Nephron progenitor cell (in vitro differentiated cells): ENCODE measurements at regions not wholly inside any gene's neighbourhood (a gene's known extent, or its start where the extent isn't known, plus 50 kb on each side); places are given as distances from the start of the nearest gene placed in this dataset.

Experiments used
- DNase-seq: peaks from one replicate; pipeline ENCODE4 v3.0.0; 2021
- H3K27ac Mint-ChIP-seq: 2 replicates; pipeline ENCODE4 v1.8.0; 2021; ENCODE audit warnings: mild to moderate bottlenecking, moderate library complexity, mixed read lengths
- H3K27me3 Mint-ChIP-seq: 2 replicates; pipeline ENCODE4 v1.8.0; 2021; ENCODE audit warnings: mild to moderate bottlenecking, low read depth, mixed read lengths; ENCODE audit not compliant: poor library complexity
- H3K36me3 Mint-ChIP-seq: 2 replicates; pipeline ENCODE4 v1.8.0; 2021; ENCODE audit warnings: low read depth, mixed read lengths
- H3K4me1 Mint-ChIP-seq: 2 replicates; pipeline ENCODE4 v1.8.0; 2021; ENCODE audit warnings: mixed read lengths
- H3K4me3 Mint-ChIP-seq: 2 replicates; pipeline ENCODE4 v1.8.0; 2021; ENCODE audit warnings: mild to moderate bottlenecking, moderate library complexity, mixed read lengths
- H3K9me3 Mint-ChIP-seq: 2 replicates; pipeline ENCODE4 v1.8.0; 2021; ENCODE audit warnings: mild to moderate bottlenecking, moderate library complexity, mixed read lengths
- TF ChIP-seq, protein P1 (sequence below): fragments of 200-600 bp; sonication (generic); IDR thresholded peaks from 2 replicates; pipeline ENCODE4 v1.5.0; 2021; ENCODE audit warnings: antibody characterized with exemption

DNA sequence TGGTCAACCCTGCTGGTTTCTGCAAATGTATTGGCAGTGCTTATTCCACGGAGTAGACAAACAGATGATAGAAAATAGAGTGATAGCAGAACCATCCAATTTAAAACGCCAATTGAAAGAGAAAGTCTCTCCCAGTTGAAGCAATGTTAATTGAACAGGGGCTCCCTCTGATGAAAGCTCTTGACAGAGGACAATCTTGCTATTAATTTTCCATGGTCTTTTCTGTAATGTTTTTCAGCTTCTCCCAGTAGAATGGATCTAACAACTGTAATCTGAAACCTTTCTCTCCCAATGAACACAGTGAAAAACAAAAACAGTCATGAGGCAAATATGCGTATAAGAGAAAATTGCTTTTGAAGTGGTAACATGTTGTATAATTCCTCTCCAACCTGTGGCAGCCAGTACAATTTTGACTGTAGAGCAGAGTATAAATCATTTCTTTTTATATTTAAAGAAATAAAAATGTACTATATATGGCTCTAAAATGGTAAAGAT lies 225.1 kb upstream of the GALNTL6 start:
- H3K4me3 Mint-ChIP-seq: no peak overlapping the region
- TF ChIP-seq, protein P1, sequence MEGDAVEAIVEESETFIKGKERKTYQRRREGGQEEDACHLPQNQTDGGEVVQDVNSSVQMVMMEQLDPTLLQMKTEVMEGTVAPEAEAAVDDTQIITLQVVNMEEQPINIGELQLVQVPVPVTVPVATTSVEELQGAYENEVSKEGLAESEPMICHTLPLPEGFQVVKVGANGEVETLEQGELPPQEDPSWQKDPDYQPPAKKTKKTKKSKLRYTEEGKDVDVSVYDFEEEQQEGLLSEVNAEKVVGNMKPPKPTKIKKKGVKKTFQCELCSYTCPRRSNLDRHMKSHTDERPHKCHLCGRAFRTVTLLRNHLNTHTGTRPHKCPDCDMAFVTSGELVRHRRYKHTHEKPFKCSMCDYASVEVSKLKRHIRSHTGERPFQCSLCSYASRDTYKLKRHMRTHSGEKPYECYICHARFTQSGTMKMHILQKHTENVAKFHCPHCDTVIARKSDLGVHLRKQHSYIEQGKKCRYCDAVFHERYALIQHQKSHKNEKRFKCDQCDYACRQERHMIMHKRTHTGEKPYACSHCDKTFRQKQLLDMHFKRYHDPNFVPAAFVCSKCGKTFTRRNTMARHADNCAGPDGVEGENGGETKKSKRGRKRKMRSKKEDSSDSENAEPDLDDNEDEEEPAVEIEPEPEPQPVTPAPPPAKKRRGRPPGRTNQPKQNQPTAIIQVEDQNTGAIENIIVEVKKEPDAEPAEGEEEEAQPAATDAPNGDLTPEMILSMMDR: no peak
- H3K27me3 Mint-ChIP-seq: no peaks in the 10 kb centered on the region
- no peaks in the 10 kb centered on the region for H3K9me3 Mint-ChIP-seq
- peaks cover under 1% of the 10 kb centered on the region for H3K4me1 Mint-ChIP-seq
- DNase-seq: no peak
- H3K27ac Mint-ChIP-seq: no peak overlapping the region
- H3K36me3 Mint-ChIP-seq: no peaks in the 10 kb centered on the region

DNA sequence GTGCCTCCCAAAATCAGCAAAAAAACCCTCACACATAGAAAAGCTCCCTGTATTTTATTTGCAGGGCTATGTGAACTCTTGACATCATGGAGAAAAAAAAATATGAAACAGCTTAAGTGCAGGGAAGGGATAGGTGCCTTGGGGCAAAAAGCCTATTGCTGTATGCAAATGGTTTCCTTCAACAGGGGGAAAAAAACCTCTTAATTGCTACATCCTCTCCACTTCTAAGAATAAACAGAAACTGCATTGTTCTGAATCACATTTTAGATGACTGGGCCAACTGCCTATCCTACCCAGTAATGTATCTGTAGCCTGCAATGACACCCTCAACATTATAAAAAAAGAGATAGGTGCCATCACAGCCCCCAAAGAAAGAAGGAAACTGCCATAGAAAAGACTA lies 229.4 kb upstream of the GALNTL6 start:
- TF ChIP-seq, protein P1: no peak
- no peak for DNase-seq
- Mint-ChIP-seq H3K27ac (no peak overlapping the region), H3K4me3 (no peak overlapping the region), H3K27me3 (no peaks in the 10 kb centered on the region), H3K36me3 (no peaks in the 10 kb centered on the region), H3K4me1 (peaks cover 6% of the 10 kb centered on the region), H3K9me3 (peaks cover 3% of the 10 kb centered on the region)

DNA sequence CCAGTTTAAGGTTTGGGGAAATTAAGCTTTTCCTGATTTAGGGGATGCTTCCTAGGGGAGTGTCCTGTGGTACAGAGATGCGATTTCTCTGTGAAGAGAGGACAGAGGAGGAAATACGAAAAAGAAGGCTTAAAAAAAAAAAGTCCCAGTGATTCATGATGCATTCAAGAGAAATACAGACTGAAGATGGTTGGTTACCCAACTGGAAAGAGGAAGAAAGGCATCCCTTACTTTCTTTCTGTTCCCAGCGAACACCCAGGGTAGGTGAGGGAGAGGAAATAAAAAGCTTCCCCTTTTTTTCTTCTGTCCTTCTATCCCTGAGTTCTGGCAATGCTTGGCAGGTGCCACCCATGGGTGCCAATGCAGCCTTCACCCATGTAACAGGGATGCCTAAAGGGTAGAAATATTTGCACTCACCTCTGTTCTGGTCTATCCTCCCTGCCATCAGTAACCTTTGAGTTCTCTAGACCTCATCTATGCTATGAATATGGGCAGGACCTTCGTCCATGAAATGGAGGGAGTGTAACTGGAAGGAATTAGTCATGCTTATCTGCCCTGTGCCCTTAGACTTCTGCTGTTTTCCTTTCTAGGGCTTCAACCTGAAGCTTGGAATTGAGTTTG lies 230.1 kb upstream of the GALNTL6 start:
- Mint-ChIP-seq H3K9me3 (peaks cover 3% of the 10 kb centered on the region), H3K36me3 (no peaks in the 10 kb centered on the region), H3K27ac (no peak overlapping the region), H3K27me3 (no peaks in the 10 kb centered on the region), H3K4me1 (peaks cover 6% of the 10 kb centered on the region), H3K4me3 (no peak overlapping the region)
- DNase-seq: no peak
- TF ChIP-seq, protein P1: no peak

DNA sequence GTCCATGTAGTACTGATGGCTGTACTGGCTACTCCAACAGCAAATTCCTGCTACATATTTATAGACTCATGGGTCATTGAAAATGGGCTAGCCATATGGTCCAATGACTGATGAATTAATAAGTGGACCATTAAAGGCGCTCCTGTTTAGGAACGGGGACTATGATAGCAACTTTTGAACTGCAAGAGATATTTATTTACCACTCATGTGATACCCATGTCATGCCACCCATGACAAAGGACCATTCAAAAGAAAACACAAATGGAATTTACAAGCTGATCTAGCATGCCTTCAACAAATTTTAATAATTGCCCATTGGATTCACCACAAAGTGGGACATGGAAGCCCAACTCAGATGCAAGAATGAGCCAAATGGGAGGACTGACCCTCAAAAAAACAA lies 240.0 kb upstream of the GALNTL6 start:
- peaks cover 9% of the 10 kb centered on the region for H3K27me3 Mint-ChIP-seq
- no peaks in the 10 kb centered on the region for H3K36me3 Mint-ChIP-seq
- TF ChIP-seq, protein P1: no peak
- H3K4me1 Mint-ChIP-seq: no peaks in the 10 kb centered on the region
- no peak overlapping the region for H3K27ac Mint-ChIP-seq
- H3K4me3 Mint-ChIP-seq: no peak overlapping the region
- no peak for DNase-seq
- H3K9me3 Mint-ChIP-seq: no peaks in the 10 kb centered on the region

DNA sequence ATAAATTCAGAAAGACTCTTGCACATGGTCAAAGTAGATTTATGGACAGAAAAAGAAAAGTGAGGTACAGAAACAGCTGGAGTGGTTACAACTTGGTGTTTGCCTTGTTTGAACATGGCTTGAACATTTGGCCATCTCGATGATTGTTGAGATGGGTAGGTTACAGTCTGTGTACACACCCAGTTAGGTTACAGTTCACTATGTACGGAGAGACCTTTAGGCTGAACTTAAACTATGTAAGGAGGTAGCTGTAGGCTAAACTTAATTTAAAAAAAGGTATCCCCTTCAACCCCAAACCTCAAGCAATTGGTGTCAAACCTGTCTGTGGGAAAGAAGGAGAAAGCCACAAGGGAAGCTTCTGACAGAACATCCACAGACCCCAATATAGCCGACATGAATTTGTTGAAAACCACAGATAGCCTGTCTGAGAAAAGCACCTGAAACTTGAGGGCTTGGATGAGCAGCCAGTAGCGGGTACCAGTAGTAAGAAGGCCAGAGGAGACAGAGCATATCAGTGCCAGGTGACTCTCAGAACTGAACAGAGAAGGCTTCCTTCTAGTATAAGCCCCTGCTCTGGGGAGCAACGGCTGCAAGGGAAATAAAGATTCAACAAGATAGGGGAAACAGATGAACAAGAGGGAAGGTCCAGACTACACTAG lies 247.9 kb upstream of the GALNTL6 start:
- no peaks in the 10 kb centered on the region for H3K9me3 Mint-ChIP-seq
- no peak overlapping the region for H3K27ac Mint-ChIP-seq
- no peaks in the 10 kb centered on the region for H3K36me3 Mint-ChIP-seq
- TF ChIP-seq, protein P1: no peak
- H3K27me3 Mint-ChIP-seq: peaks cover 8% of the 10 kb centered on the region
- no peak overlapping the region for H3K4me3 Mint-ChIP-seq
- no peak for DNase-seq
- H3K4me1 Mint-ChIP-seq: no peaks in the 10 kb centered on the region

DNA sequence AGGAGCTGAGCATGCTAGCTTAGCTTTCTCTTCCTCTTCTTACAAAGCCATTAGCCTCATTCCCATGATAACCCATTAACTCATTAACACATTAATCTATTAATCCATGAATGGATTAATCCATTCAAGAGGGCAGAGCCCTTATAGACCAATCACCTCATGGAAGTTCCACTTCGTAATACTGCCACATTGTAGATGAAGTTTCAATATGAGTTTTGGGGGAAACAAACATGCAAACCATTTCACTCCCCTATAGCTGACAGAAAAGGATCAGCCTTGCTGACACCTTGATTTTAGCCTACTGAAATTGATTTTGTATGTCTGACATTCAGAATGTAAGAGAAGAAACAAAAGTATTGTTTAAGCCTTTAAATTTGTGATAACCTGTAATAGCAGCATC lies 251.8 kb upstream of the GALNTL6 start:
- no peaks in the 10 kb centered on the region for H3K4me1 Mint-ChIP-seq
- H3K36me3 Mint-ChIP-seq: no peaks in the 10 kb centered on the region
- no peak overlapping the region for H3K4me3 Mint-ChIP-seq
- H3K9me3 Mint-ChIP-seq: no peaks in the 10 kb centered on the region
- TF ChIP-seq, protein P1: no peak
- H3K27ac Mint-ChIP-seq: no peak overlapping the region
- H3K27me3 Mint-ChIP-seq: peaks cover 6% of the 10 kb centered on the region
- no peak for DNase-seq
